Heart left ventricle (tissue), 13 donors: ENCODE measurements at regions not wholly inside any gene's neighbourhood (a gene's known extent, or its start where the extent isn't known, plus 50 kb on each side); places are given as distances from the start of the nearest gene placed in this dataset.

Experiments used
- CTCF ChIP-seq, 12 donors: fragments of 200-600 bp; sonication (generic) in 4 of 12; IDR thresholded peaks; one replicate each; pipeline versions ENCODE4 v1.5.0 to v1.8.0; 2018 to 2022; ENCODE audit warnings: antibody characterized with exemption in 12 of 12, mild to moderate bottlenecking in 5 of 12
- POLR2A ChIP-seq, 2 donors: fragments of 450-650 bp; IDR thresholded peaks; one replicate each; pipeline ENCODE4 v1.6.1; 2017; ENCODE audit warnings: antibody characterized with exemption in 2 of 2, mild to moderate bottlenecking in 2 of 2, moderate library complexity in 2 of 2
- donor health status: ischemic (EF 13 %, LVEDD 7.1; RV severe dilation, severe dysfunction).
- donor health status: DM: no; HTN: yes; CAD: no.
- donor health status: DM: no; HTN: no; CAD: no.
- donor health status: ischemic (EF 25% LVEDD 6.9; RV normal size, moderate dysfunction).
- donor health status: ischemic (EF 25% LVEDD 5.7; RV mildly dilated, moderate dysfunction).
- donor health status: ischemic (EF 35%, LVEDD 5.7; RV mildly dilated, moderate dysfunction).
- donor health status: nonischemic (EF 11% LVEDD 7.7; RV severe dilation, severe dysfunction).
- donor health status: DM: yes; HTN: yes; CAD: no.
- donor health status: PGD.
- donor health status: ischemic (EF 29% LVEDD 5.4; RV normal size, mild dysfunction).
- donor health status: nonischemic (EF 23%, LVEDD 6.1; RV moderate dilation, normal function).

GRCh38 chr12:115541891-115542421 lies 735.5 kb downstream of the MED13L start:
- TF ChIP-seq CTCF (IDR thresholded peaks at IDR 0.05): no peak
- TF ChIP-seq POLR2A (IDR thresholded peaks at IDR 0.05): no peak
